NCI-H146 treated with DMSO at 0.1 percent for 48 hours (cell line): ENCODE measurements at regions not wholly inside any gene's neighbourhood (a gene's known extent, or its start where the extent isn't known, plus 50 kb on each side); places are given as distances from the start of the nearest gene placed in this dataset.
"Not testable (repeated sequence)": the region's sequence is repeated elsewhere in the genome, so short reads cannot be mapped to it uniquely, and the experiment has no call there.

ENCODE experiments used
- DNase-seq: peaks from one replicate; lab custom pipeline; 2025; ENCODE audit not compliant: unreplicated experiment; lab: John Stamatoyannopoulos, UW

DNA sequence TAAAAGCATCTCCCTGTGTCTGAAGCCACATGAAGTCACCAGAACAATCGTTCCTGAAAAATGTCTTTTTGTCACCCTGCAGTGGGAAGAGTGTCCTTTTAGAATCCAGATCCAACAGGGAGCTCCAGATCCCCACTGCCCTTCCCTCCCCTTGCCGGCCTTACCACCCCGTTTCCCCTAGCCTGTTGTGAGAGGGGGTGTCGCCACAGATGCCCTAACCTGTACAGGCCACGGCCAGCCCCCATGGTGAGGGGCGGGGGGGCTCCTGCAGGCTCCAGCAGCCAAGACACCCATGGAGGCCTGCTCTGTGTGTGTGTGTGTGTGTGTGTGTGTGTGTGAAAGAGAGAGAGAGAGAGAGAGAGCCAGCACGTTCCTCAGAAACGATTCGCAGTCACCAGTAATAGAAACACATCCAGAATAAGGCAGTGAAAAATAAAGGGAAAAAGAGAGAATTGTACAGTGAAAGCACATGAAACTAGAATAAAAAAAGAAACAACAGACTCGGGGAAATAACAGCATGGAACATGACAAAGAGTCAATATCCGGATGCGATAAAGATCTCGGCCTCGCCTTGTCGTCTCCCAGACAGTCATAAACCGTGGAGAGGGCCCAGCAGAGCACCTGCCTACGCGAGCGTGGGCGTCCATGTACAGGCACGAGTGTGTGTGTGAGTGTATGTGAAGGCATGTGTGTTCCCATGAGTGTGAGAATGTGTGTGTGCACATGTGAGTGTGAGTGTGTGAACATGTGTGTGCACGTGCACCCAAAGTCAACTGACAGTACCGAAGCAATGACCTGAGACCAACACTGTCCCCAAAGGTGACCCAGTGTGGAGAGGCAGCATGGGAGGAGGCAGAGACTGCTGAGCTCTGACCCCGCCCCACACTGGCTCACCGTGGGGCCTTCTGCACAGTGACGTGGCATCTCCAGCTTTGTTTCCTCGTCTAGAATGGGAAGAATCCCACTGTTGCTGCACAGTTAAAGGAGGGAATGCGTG lies 303.8 kb downstream of the NPHP4 start:
- DNase-seq: no peak

DNA sequence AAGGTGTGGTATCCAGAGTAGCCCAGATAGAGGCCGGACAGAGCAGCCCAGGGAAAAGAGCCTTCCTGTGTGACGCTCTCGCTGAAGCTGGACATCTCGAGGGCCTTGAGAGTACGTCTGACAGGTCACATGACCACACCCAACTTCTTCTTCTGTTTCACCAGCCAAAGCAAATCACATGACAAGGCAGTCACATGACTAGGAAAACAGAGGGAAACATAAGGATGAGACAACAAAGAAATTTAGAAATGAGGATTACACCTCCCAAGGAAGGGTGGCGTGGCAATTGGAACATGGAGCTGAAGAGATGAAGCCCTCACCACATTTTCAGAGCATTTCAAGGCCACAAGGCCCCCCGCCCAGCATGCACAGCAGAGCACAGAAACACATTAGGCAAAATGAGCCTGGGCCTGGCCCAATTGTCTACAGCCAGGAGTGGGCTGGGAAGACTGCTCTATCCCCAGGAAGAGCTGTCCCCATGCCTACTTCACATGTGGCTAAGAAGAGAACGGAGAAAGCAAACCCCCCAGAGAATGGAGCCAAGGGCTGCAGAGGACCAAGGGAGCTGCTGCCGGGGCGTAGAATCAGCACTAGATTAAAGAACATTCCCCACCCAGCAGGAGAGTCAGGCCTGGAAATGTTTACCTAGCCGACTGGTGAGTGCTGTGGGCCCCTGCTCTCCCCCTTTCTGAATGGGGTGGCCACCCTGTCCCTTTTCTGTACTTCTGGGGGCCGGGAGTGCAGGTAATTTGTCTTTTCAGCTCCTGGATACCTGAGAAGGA lies 305.1 kb downstream of the NPHP4 start:
- no peak for DNase-seq

DNA sequence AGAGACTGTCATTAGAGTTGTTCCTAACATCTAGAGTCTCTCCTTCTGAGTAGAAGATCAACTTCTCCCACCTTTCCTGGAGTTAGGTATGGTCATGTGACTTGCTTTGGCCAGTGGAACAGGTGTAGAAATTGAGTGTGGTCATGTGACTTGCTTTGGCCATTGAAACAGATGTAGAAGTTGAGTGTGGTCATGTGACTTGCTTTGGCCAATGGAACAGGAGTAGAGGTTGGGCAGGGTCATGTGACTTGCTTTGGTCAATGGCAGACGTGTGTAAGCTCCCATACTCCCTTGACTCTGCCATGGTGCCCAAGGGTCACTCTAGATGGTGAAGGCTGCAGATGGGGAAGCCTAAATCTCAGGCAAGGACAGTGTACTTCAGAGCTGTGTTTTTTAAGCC lies 306.0 kb downstream of the NPHP4 start:
- DNase-seq: no peak

DNA sequence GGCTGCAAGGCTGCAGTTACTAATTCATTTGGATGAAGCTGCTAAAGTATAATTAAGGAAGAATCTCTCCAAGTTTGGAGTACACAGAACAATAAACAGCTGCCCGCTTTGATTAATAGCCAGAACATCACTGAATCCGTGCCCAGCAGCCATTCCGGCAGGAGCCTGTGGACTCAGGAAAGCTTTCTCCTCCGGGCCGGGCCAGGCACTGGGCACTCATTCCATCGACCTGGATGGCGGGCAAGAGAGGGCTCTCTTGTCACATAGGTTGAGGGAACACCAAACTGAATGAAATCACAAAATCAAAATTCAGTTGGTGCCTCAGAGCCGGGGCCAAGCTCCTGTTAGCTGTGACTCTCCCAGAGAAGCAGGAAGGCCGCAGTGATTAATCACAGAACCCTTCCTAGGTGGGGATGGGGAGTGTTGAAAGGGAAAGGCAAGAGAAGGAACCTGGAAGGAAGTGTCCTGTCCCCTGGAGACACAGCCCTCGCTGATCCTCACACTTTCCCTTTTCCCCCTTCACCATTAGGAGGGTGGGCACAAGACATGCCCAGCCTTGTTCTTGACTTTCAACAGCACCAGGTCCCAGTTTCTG lies 306.7 kb downstream of the NPHP4 start:
- DNase-seq: no peak

DNA sequence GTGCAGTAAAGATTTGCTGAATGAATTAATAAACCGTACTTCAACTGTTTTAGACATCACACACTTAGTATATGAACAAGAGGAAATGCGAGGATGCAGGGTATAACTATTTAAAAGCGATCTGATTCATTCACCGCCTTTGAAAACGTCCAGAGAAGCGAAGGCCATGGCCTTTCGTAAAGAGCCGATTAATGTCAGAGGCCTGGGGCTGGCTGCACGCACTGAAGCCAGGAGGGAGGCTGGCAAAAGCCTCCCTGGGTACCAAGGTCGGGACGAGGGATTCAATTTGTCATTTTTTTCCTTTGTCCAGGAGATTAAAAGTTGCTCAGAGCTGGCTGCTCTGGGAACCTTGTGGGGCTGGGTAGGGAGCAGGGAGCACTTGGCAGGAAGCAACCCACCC lies 307.4 kb downstream of the NPHP4 start:
- no peak for DNase-seq

DNA sequence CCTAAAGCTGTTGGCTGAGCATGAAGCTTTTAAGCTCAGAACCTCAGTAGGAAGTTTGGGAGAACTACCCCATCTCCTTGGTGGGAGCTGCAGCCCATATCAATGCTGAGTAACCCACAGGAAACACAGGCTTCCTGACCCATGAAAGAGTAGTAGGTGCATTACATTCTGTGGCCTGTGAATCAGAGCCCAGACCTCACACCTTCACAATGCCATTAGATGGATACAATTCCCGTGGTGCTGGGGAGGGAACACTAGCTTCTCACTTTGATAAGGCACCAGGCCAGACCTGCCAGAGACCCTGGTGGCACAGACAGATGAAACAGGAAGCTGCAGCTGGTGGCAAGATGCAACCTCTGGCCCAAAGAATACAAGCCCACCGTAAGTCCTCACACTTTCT lies 308.8 kb downstream of the NPHP4 start:
- no peak for DNase-seq

DNA sequence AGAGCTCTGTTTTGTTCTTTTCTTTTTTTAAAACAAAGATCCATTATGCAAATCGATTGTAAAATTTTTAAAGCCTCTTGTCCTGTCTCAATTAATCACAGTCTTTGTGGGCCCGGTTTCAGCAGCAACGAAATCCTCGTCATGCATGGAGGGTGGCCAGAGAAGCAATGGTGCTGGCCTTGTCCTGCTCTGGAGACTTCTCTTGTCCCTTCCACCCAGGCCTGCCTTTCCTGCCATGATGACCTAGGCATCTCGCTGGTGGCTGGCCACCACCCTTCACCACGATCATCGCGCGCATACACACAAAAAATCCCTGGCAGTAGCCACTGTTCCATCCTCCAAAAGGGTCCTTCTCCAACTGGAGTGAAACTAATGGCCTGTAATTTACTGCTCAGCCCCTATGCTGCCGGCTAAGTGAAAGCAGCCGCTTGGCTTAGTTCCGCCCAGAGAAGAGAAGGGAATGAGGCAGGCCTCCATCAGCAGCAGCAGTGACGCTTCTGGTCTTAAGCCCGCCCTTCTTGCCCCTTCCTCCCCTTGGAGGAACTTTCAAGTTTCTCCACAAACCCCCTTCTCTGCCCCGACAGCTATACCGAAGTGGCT lies 309.5 kb downstream of the NPHP4 start:
- DNase-seq: no peak

DNA sequence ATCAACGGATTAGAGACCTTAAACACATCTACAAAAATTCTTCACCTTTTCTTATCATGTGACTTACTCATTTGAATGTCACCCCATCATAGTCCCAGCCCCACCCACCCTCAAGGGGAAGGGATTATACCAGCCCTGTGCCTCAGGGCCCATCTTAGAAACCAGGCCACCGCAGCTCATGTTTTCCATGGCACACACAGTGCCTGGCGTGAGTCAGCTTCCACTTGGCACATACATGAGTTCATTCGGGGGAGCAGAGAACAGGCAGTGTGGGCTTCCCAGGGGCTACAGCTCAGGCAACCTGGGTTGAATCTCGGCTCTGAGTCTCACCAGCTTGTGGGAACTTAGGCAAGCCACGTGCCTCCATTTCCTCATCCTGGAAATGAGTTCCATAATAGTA lies 310.6 kb downstream of the NPHP4 start:
- no peak for DNase-seq

DNA sequence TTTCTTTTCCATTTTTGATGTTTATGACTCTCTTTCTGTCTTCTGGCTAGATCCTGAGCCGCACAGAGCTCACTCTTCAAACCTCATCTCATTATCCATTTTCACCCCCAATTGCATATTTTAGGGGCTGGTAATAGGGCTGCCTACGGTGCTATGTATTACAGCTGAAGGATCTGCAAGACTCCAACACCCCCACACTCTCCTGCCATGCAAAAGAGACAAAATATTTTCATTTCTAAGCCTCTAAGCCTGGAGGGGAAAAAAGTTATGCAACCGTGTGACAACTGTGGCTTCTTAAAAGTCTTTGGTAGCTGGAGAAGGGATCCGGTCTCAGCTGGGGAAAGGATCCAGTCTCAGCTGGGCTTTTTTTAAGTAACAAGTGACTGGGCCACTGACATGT lies 311.6 kb downstream of the NPHP4 start:
- DNase-seq: no peak

DNA sequence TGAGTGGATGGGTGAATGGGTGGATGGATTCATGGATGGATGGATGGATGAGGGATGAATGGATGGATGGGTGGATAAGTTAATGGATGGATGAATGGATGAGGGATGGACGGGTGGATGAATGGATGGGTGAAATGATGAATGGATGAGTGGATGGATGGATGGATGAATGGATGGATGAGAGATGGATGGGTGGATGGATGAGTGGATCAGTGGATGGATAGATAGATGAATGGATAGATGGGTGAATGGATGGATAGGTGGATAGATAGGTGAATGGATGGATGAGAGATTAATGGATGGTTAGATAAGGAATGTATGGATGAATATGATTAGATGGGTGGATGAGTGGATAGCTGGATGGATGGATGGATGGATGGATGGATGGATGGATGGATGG lies 313.5 kb downstream of the NPHP4 start:
- DNase-seq: no peak

DNA sequence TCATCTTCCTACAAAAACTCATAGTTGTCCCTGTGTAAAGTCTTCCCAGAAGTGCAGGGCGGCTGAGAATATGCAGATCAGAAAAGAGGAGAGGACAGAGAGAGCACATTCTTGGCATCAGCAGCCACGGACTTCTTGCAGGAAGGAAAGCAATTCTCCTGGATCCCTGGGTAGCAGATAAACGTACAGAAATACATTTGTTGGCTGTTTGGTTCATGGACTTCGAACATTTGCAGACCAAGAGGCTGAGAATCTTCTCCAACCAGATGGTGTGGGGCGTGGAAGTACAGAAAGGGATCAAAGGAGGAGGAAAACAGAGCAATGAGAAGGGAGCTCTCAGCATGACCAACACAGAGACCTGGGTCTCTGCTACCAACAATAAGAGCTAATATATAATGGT lies 319.9 kb downstream of the NPHP4 start:
- not testable (repeated sequence) for DNase-seq

DNA sequence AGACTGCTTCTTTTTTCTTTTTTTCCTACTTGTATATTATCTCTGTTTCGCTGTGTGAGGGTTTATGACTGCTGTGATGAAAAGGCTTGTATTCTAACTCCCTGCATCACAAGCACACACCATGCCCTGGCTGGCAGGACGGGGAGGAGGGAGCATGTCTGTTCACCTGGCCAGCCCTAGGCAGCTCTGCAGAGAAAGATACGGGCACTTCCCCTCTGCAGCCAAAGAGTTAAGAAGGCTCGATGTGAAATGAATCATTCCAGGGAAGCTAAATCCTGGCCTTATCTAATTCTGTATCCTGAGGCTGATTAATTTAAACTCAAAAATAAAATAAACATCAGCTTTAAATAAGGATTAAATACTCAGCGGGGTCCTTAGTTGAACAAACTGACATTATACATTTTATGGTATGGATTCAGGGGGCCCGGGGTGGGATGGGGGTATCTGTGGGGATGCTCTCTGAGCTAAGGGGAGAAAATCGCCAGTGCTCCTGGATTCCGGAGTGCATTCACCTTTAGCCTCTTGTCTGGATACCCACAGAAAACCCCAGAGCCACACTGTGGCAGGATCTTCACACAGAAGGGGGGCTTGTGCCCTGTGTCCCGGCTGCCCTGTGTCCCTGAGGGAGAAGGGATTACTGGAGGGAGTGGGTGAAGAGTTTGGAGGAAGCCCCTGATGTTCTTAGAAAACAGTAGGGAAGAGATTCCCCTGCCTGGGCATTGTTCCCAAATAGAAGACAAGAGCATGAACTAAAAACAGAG lies 321.5 kb downstream of the NPHP4 start:
- no peak for DNase-seq

DNA sequence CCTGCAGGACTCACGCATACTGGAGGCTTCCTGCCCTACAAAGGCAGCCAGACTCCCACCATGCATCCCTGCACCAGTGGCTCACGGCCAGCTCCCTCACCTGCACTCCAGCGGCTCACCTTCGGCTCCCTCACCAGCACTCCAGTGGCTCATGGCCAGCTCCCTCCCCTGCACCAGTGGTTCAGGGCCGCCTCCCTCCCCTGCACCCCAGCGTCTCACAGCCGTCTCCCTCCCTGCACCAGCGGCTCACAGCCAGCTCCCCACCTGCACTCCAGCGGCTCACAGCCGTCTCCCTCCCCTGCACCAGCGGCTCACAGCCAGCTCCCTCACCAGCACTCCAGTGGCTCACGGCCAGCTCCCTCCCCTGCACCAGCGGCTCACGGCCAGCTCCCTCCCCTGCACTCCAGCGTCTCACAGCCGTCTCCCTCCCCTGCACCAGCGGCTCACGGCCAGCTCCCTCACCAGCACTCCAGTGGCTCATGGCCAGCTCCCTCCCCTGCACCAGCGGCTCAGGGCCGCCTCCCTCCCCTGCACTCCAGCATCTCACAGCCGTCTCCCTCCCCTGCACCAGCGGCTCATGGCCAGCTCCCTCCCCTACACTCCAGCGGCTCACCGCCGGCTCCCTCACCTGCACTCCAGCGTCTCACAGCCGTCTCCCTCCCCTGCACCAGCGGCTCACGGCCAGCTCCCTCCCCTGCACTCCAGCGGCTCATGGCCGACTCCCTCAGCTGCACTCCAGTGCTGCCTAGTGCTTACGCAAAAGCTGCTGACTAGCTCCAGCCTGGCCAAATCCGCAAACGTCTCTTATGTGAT lies 324.5 kb downstream of the NPHP4 start:
- no peak for DNase-seq

DNA sequence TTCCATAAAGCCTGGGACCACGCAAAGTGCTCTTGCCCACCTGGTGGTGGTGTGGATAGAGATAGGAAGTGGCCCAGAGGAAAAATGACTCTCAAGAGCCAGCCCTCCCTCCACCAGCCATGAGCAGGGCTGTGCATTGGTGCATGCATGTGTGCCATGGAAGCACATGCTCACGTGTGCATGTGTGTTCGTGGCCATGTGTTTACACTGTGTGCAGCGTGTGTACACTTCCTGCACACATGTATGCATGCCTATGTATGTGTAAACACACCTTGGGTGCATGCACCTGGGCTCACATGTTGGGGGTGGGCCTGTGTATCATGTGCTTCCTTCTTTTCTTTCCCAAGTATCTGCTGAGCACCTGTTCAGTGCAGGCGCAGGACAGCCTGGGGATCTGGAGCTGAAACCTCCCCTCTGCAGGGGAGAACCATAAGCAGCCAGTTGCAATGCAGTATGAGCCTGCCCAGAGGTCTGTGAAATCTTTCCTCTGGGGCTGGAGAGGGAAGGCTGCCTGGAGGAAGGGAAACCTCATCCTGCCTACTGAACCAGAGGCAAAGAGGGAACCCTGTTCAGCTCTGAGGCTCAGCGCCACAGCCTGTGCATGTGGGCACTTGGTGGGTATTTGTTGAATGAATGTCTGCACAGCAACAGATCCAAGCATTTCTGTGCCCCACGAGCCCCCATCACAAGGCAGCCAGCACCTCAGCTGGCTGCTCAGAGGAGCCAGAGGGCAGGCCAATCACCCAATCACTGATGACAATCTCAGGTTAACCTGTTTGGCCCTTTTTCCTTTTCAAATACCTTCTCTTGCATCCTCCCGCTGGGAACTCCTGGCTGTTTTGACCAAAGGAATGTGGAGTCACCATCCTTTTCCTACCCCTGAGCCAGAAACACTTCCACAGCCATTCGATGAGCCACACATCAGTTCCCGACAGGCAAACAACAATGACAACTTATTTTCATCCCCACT lies 327.0 kb downstream of the NPHP4 start:
- no peak for DNase-seq

DNA sequence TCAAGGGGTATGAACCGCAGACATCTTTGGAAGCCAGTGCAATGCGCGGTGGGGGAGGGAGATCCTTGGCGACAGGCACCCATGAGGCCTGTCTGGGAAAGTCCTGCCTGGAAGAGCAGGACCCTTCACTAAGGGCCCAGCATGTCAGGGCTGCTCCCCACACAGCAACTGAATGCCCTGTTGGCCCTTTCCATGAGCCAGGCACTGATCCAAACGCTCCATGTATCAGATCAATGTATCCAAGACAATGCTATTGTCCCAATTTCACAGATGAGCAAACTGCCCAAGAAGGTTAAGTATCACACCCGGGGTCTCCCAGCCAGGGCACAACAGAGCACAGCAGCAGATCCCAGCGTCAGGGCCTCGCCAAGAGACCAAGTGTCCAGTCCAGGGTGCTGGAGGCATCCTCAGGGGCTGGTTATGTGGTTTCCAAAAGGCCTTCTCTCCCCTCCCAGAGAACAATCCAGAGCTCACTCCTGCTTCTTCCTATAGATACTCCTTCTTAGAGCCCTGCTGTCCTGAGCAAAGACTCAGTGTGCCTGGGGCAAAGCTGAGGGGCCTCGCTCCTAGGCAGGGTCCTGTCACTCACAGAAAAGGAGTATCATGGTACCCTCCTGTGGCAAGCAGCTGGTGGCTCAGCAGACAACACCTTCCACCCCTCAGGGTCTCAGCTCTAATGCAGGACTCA lies 328.0 kb downstream of the NPHP4 start:
- no peak for DNase-seq

DNA sequence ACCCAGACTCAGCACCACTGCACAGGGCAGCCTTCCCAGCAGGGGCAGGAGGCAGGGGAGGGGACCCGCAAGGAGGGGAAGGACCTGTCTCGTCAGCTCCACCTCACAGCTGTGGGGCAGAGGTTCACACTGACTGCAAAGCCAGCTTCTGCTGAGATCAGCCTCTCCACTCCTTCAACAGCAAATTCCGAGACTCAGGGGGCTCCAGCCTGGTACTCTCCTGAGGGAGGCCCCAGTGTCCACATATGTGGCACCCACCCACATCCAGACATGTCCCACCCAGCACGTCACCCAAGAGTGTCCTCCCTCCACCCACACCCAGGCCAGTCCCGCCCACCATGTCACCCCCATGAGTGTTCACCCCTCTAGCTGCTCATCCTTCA lies 329.5 kb downstream of the NPHP4 start:
- DNase-seq: no peak

DNA sequence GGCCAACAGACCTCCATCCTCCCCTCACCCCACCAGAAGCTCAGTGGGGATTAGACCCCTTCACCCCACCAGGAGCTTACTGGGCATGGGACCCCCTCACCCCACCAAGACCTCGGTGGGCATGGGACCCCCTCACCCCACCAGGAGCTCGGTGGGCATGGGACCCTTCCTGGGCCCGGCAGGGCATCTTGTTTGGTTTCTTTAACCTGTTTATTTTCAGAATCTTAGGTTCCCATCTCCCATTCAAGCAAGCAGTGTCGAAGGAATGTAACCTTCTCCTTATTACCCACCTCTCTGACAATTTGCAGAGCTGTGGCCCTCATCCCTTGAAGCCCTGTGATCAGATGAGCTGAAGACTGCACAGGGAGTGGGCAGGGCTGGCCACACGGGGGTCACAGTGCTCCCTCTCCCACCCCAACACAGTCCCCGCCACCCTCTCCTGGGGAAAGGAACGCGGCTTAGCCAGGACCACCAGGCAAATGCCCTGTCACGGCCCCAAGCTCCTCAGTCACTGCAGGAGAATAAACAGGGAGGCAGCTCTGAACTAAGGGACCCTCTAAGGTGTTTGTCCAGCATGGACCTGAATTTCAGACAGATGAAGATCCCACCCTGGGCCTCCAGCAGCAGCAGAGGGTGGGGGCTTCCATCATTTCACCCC lies 330.0 kb downstream of the NPHP4 start:
- no peak for DNase-seq
